ENCODE measurements at regions not wholly inside any gene's neighbourhood (a gene's known extent, or its start where the extent isn't known, plus 50 kb on each side); places are given as distances from the start of the nearest gene placed in this dataset.

DNA sequence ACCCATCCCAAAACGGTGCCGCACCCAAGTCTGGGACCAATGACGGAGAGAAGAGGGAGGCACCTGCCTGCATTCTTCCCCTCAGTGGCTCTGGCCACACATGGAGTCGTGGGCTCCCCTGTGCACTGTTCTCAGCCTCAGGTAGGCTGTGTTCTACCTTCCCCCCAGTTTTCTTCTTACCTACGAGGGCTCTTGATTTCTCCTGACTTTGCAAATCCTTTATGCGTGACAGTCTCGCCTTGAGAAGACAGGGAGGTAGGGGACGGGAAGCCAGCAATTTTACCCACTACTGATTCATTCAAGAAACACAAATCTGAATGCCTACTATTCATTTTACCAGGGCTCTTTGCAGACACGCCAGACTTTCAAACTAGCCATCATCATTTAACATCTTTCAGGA lies 261.3 kb upstream of the NSMCE3 start:
- Histone ChIP-seq H3K4me2 (ENCODE audit: insufficient read depth in 1 of 2, low read depth in 2 of 2, low read length in 2 of 2) (no peak overlapping the region), H4K91ac (replicated peaks; ENCODE audit: insufficient read length, low read length) (no peak overlapping the region), H3K23me2 (ENCODE audit: low read depth, low read length) (no peaks in the 10 kb centered on the region), H2AK5ac (ENCODE audit: low read depth, low read length) (no peak overlapping the region), H3K79me1 (ENCODE audit: low read depth, low read length) (no peaks in the 10 kb centered on the region), H3K18ac (ENCODE audit: extremely low read depth, low read length) (no peak overlapping the region), H3K4ac (replicated peaks; ENCODE audit: insufficient read length, low read depth, low read length) (no peak overlapping the region), H2AFZ (ENCODE audit: low read length) (no peak overlapping the region), H3K14ac (ENCODE audit: insufficient read length) (no peak overlapping the region), H3K9ac (replicated peaks in 1 of 4; ENCODE audit: extremely low read depth in 1 of 4, low read depth in 3 of 4, low read length in 3 of 4) (no peak overlapping the region), H3K27me3 (replicated peaks in 1 of 4; ENCODE audit: control insufficient read depth in 3 of 4, extremely low read depth in 1 of 4, insufficient read depth in 3 of 4, low read length in 3 of 4) (no peaks in the 10 kb centered on the region), H2BK15ac (ENCODE audit: low read length) (no peak overlapping the region), H2BK120ac (replicated peaks; ENCODE audit: low read depth, low read length) (no peak overlapping the region), H2BK5ac (ENCODE audit: low read depth, low read length) (no peak overlapping the region), H2BK12ac (ENCODE audit: low read depth, low read length) (peak overlapping the region; percentile 5; the same call in 1 of the 2 replicates), H3K36me3 (ENCODE audit: control insufficient read depth in 2 of 4, insufficient read depth in 4 of 4, low read length in 3 of 4) (no peaks in the 10 kb centered on the region), H3K56ac (replicated peaks; ENCODE audit: insufficient read length, low read depth, low read length) (no peak overlapping the region), H3K4me3 (ENCODE audit: extremely low read depth in 1 of 4, insufficient read depth in 2 of 4, low read depth in 3 of 4, low read length in 4 of 4) (no peak overlapping the region), H3K79me2 (ENCODE audit: control insufficient read depth in 1 of 2, insufficient read depth in 2 of 2, low read length in 2 of 2) (peaks cover 0 to 5% of the 10 kb centered on the region in 2 experiments; a peak in 1 of 4 replicates), H3K23ac (ENCODE audit: insufficient read length) (no peak overlapping the region), H3K9me3 (ENCODE audit: insufficient read depth in 2 of 2, low read depth in 1 of 2, low read length in 1 of 2) (no peaks in the 10 kb centered on the region), H4K5ac (ENCODE audit: insufficient read length, low read depth, low read length) (no peak overlapping the region), H3K27ac (ENCODE audit: low read depth, low read length) (no peak overlapping the region), H2BK20ac (ENCODE audit: low read length) (no peak overlapping the region), H3K4me1 (replicated peaks in 1 of 4; ENCODE audit: control insufficient read depth in 3 of 4, insufficient read depth in 4 of 4, low read length in 3 of 4) (peaks cover 4 to 13% (median 9%) of the 10 kb centered on the region in 4 experiments; a peak in 6 of 7 replicates), H4K8ac (ENCODE audit: extremely low read depth, insufficient read depth, low read length) (no peak overlapping the region; the same call in 1 of the 2 replicates), H4K20me1 (replicated peaks in 1 of 2; ENCODE audit: control insufficient read depth in 1 of 2, insufficient read depth in 2 of 2, low read length in 2 of 2) (no peaks in the 10 kb centered on the region)
- POLR2A ChIA-PET (ENCODE audit: partially characterized antibody) = no interaction called here
- CTCF ChIA-PET (ENCODE audit: partially characterized antibody) = no interaction called here
- 85% methylated on average over 9 of the region's 9 CpGs; no CpG with 5 or more reads in 1 of the 2 experiments for WGBS, 2 experiments (ENCODE audit: extremely low coverage in 1 of 2, insufficient coverage in 1 of 2, insufficient read length in 1 of 2, insufficient replicate concordance in 2 of 2, low coverage in 1 of 2, low lambda C conversion rate in 2 of 2, missing lambda C conversion rate in 1 of 2)
- FAIRE-seq = no peak
- DNase-seq (ENCODE audit: low read depth in 1 of 2, low spot score in 2 of 2) = no peak
- TF ChIP-seq RAD21 (IDR thresholded peaks at IDR 0.05 in 1 of 2, conservative IDR thresholded peaks at IDR 0.05 in 1 of 2; ENCODE audit: low read depth in 2 of 2, low read length in 2 of 2) = no peak

Data from H1 (cell line).